H1 (cell line): ENCODE measurements at regions not wholly inside any gene's neighbourhood (a gene's known extent, or its start where the extent isn't known, plus 50 kb on each side); places are given as distances from the start of the nearest gene placed in this dataset.

Experiments
- EP300 ChIP-seq, 2 experiments: IDR thresholded peaks; 1 replicate in 1 of 2; 2 replicates in 1 of 2; pipeline ENCODE4 v1.6.1; 2011 to 2012; ENCODE audit warnings: low read depth in 2 of 2, low read length in 2 of 2, mild to moderate bottlenecking in 2 of 2, borderline replicate concordance in 1 of 2, inconsistent platforms in 1 of 2, moderate library complexity in 1 of 2
- GTF2F1 ChIP-seq: IDR thresholded peaks from 2 replicates; pipeline ENCODE4 v1.6.1; 2012; ENCODE audit warnings: low read depth, low read length, improper control_type of control experiment, borderline replicate concordance
- KDM5A ChIP-seq: fragments of 200-600 bp; IDR thresholded peaks from 2 replicates; pipeline ENCODE4 v1.7.1; 2012; ENCODE audit warnings: mild to moderate bottlenecking, low read length, inconsistent platforms, mixed read lengths
- MAX ChIP-seq: IDR thresholded peaks from 2 replicates; pipeline ENCODE4 v1.6.1; 2012; ENCODE audit warnings: inconsistent platforms

GRCh38 chr7:82511542-82511941 is 68.0 kb upstream of the CACNA2D1 start (continued):
- TF ChIP-seq EP300 (IDR thresholded peaks at IDR 0.05; ENCODE audit: borderline replicate concordance in 1 of 2, low read depth in 2 of 2, low read length in 2 of 2) (no peak), MAX (no peak), GTF2F1 (no peak), KDM5A (no peak)
